DND-41 (cell line): ENCODE measurements at regions not wholly inside any gene's neighbourhood (a gene's known extent, or its start where the extent isn't known, plus 50 kb on each side); places are given as distances from the start of the nearest gene placed in this dataset.

Experiments
- ATAC-seq: fragments of 200-7000 bp; cut with Tn5 transposase; 3 replicates; pipeline ENCODE4 v1.9.1; 2021; ENCODE audit warnings: low read depth; ENCODE audit not compliant: insufficient read depth
- DNase-seq: peaks from one replicate; pipeline ENCODE4 v3.0.0-alpha.2; 2020
- H2AFZ ChIP-seq: 2 replicates; pipeline ENCODE4 v1.6.0; 2012; ENCODE audit warnings: low read depth, low read length
- H3K27ac ChIP-seq: 2 replicates; pipeline ENCODE4 v1.5.1; 2012; ENCODE audit warnings: low read length, inconsistent platforms
- H3K27me3 ChIP-seq: fragments of 200-600 bp; sonication (generic); 2 replicates; pipeline ENCODE4 v1.6.0; 2012; ENCODE audit warnings: low read length, mild to moderate bottlenecking, inconsistent platforms; ENCODE audit not compliant: insufficient read depth, poor library complexity
- H3K36me3 ChIP-seq: 2 replicates; pipeline ENCODE4 v1.5.1; 2012; ENCODE audit warnings: low read length, inconsistent platforms; ENCODE audit not compliant: insufficient read depth
- H3K4me1 ChIP-seq: 2 replicates; pipeline ENCODE4 v1.5.1; 2012; ENCODE audit warnings: mild to moderate bottlenecking, low read length; ENCODE audit not compliant: insufficient read depth
- H3K4me2 ChIP-seq: 2 replicates; pipeline ENCODE4 v1.6.0; 2012; ENCODE audit warnings: mild to moderate bottlenecking, moderate library complexity, low read length, inconsistent platforms; ENCODE audit not compliant: insufficient read depth
- H3K4me3 ChIP-seq, 2 experiments: fragments of 200-600 bp in 1 of 2; shearing (Covaris generic) in 1 of 2; 2 replicates each; pipeline ENCODE4 v1.5.1; 2012 to 2016; ENCODE audit warnings: inconsistent platforms in 2 of 2, low read length in 2 of 2, mild to moderate bottlenecking in 2 of 2, low read depth in 1 of 2, moderate library complexity in 1 of 2
- H3K79me2 ChIP-seq: 2 replicates; pipeline ENCODE4 v1.6.0; 2012; ENCODE audit warnings: low read length, inconsistent platforms; ENCODE audit not compliant: insufficient read depth
- H3K9ac ChIP-seq: 2 replicates; pipeline ENCODE4 v1.6.0; 2012; ENCODE audit warnings: low read depth, mild to moderate bottlenecking, inconsistent platforms, low read length, moderate library complexity
- H3K9me3 ChIP-seq: 2 replicates; pipeline ENCODE4 v1.5.1; 2012; ENCODE audit warnings: low read length, moderate library complexity, mild to moderate bottlenecking, inconsistent platforms; ENCODE audit not compliant: insufficient read depth, severe bottlenecking
- H4K20me1 ChIP-seq: 2 replicates; pipeline ENCODE4 v1.6.0; 2012; ENCODE audit warnings: low read length; ENCODE audit not compliant: insufficient read depth
- EZH2 ChIP-seq: IDR thresholded peaks from 3 replicates; pipeline ENCODE4 v1.6.1; 2012; ENCODE audit warnings: borderline replicate concordance, low read depth, mild to moderate bottlenecking, moderate library complexity, low read length, inconsistent platforms; ENCODE audit not compliant: severe bottlenecking
- TF ChIP-seq, protein P1 (sequence below): IDR thresholded peaks from 2 replicates; pipeline ENCODE4 v1.5.1; 2012; ENCODE audit warnings: borderline replicate concordance, low read length, moderate library complexity, mild to moderate bottlenecking; ENCODE audit not compliant: poor library complexity, severe bottlenecking; ENCODE audit errors: extremely low read depth

DNA sequence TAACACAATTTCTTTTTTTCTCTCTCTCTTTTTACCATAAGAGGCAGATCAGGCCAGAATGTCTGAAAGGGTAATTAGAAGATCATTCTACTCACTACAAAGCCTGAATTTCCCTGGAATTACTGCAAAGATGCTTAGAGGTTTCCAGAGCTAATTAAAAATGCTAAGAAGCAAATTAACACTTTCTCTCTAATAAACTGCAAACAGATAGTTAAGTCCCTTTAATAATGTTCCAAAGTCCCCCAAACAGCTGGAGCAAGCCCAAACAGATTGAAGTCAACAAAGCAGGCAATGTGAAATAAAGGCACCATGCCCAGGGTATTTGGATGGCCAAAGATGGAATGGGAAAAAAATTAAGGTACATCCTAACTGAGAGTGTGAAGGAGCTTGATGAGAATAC, 208.8 kb upstream of the LRFN5 start:
- H3K9ac ChIP-seq: no peak overlapping the region
- DNase-seq (no peak), ATAC-seq (no peak)
- no peaks in the 10 kb centered on the region for H3K9me3 ChIP-seq
- H2AFZ ChIP-seq: no peak overlapping the region
- no peaks in the 10 kb centered on the region for H3K79me2 ChIP-seq
- no peak overlapping the region for H3K4me3 ChIP-seq
- H3K36me3 ChIP-seq: no peaks in the 10 kb centered on the region
- H4K20me1 ChIP-seq: no peaks in the 10 kb centered on the region
- TF ChIP-seq, protein P1, sequence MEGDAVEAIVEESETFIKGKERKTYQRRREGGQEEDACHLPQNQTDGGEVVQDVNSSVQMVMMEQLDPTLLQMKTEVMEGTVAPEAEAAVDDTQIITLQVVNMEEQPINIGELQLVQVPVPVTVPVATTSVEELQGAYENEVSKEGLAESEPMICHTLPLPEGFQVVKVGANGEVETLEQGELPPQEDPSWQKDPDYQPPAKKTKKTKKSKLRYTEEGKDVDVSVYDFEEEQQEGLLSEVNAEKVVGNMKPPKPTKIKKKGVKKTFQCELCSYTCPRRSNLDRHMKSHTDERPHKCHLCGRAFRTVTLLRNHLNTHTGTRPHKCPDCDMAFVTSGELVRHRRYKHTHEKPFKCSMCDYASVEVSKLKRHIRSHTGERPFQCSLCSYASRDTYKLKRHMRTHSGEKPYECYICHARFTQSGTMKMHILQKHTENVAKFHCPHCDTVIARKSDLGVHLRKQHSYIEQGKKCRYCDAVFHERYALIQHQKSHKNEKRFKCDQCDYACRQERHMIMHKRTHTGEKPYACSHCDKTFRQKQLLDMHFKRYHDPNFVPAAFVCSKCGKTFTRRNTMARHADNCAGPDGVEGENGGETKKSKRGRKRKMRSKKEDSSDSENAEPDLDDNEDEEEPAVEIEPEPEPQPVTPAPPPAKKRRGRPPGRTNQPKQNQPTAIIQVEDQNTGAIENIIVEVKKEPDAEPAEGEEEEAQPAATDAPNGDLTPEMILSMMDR: no peak
- no peak for TF ChIP-seq EZH2
- H3K27ac ChIP-seq: no peak overlapping the region
- H3K4me2 ChIP-seq: no peak overlapping the region
- H3K27me3 ChIP-seq: no peaks in the 10 kb centered on the region
- H3K4me1 ChIP-seq: no peaks in the 10 kb centered on the region

DNA sequence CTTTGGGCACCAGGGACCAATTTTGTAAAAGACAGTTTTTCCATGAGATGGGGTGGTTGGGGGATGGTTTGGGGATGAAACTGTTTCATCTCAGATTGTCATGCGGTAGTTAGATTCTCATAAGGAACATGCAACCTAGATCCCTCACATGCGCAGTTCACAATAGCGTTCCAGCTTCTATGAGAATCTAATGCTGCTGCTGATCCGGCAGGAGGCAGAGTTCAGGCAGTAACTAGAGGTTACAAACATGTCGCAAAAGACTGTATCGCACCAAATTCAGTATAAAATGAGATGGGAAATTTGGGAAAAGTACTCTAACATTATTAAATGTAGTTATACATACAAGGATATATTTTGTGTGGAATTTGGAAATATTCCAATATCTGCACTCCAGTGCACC, 213.2 kb upstream of the LRFN5 start:
- H3K9me3 ChIP-seq: no peaks in the 10 kb centered on the region
- H3K9ac ChIP-seq: no peak overlapping the region
- DNase-seq: no peak
- no peak overlapping the region for H3K27ac ChIP-seq
- H3K4me2 ChIP-seq: no peak overlapping the region
- H3K4me1 ChIP-seq: no peaks in the 10 kb centered on the region
- H3K79me2 ChIP-seq: no peaks in the 10 kb centered on the region
- H3K36me3 ChIP-seq: no peaks in the 10 kb centered on the region
- H3K27me3 ChIP-seq: no peaks in the 10 kb centered on the region
- no peak overlapping the region for H2AFZ ChIP-seq
- H4K20me1 ChIP-seq: no peaks in the 10 kb centered on the region
- no peak for ATAC-seq
- no peak for TF ChIP-seq EZH2
- TF ChIP-seq, protein P1: no peak
- no peak overlapping the region for H3K4me3 ChIP-seq

DNA sequence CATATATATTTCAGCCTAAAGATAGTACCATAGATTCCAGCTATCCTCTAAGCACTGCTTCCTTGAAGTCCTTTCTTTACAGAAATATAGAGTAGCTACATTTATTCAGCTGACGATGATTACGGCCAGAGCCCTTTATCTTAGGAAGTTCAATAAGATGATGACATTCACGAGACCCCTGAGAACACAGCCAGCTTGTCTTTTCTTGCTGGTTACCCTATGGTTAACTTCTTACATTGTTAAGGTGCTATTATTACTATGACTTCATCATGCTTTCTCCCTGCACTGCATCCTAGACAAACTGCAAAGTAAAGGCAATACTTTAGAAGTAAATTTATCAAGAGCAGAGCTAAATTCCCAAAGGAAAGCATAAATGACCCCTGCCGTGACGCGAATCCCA, 214.4 kb upstream of the LRFN5 start:
- Histone ChIP-seq H3K36me3 (no peaks in the 10 kb centered on the region), H3K4me1 (no peaks in the 10 kb centered on the region), H2AFZ (no peak overlapping the region), H3K4me3 (no peak overlapping the region), H3K27me3 (no peaks in the 10 kb centered on the region), H3K4me2 (no peak overlapping the region), H3K27ac (no peak overlapping the region), H3K9ac (no peak overlapping the region), H3K79me2 (no peaks in the 10 kb centered on the region), H4K20me1 (no peaks in the 10 kb centered on the region), H3K9me3 (no peaks in the 10 kb centered on the region)
- ATAC-seq: no peak
- no peak for TF ChIP-seq EZH2
- TF ChIP-seq, protein P1: no peak
- DNase-seq: no peak

DNA sequence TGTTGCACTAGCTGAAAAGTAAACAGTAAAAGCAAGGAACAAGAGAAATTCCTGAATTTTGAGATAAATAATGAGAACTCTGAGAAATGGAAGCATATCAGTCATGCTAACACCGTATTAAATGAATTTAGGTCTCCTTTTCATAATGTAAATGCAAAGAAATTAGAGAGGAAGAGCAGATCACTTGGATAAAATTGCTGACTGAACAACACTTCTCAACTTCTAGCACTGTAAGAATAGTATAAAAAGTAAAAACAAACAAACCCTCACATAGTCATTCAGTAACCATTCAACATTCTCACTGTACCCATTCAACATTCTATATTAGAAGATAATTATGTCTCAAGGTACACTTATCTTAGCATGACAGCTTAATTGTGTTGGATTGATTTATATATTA, 217.3 kb upstream of the LRFN5 start:
- no peak for TF ChIP-seq EZH2
- TF ChIP-seq, protein P1: no peak
- no peaks in the 10 kb centered on the region for H3K4me1 ChIP-seq
- no peaks in the 10 kb centered on the region for H3K27me3 ChIP-seq
- no peaks in the 10 kb centered on the region for H4K20me1 ChIP-seq
- no peak overlapping the region for H2AFZ ChIP-seq
- H3K79me2 ChIP-seq: no peaks in the 10 kb centered on the region
- no peak overlapping the region for H3K4me2 ChIP-seq
- no peak overlapping the region for H3K4me3 ChIP-seq
- DNase-seq: no peak
- no peak overlapping the region for H3K9ac ChIP-seq
- H3K9me3 ChIP-seq: no peaks in the 10 kb centered on the region
- ATAC-seq: no peak
- no peak overlapping the region for H3K27ac ChIP-seq
- H3K36me3 ChIP-seq: no peaks in the 10 kb centered on the region
